Keratinocyte (primary cell): ENCODE measurements at regions not wholly inside any gene's neighbourhood (a gene's known extent, or its start where the extent isn't known, plus 50 kb on each side); places are given as distances from the start of the nearest gene placed in this dataset.

Source experiments
- EZH2 ChIP-seq: IDR thresholded peaks from one replicate; pipeline ENCODE4 v1.6.1; 2012; ENCODE audit warnings: inconsistent platforms, mild to moderate bottlenecking, low read length, moderate library complexity
- TF ChIP-seq, protein P1 (sequence below), 3 experiments: IDR thresholded peaks in 1 of 3; conservative IDR thresholded peaks in 1 of 3; optimal IDR thresholded peaks in 1 of 3; 2 replicates in 2 of 3; 3 replicates in 1 of 3; pipeline versions ENCODE3 to v1.5.1; 2011; ENCODE audit warnings: low read length in 3 of 3, mild to moderate bottlenecking in 3 of 3, moderate library complexity in 2 of 3, control low read depth in 1 of 3, inconsistent platforms in 1 of 3; ENCODE audit not compliant: insufficient read depth in 2 of 3; ENCODE audit errors: extremely low read depth in 1 of 3

DNA sequence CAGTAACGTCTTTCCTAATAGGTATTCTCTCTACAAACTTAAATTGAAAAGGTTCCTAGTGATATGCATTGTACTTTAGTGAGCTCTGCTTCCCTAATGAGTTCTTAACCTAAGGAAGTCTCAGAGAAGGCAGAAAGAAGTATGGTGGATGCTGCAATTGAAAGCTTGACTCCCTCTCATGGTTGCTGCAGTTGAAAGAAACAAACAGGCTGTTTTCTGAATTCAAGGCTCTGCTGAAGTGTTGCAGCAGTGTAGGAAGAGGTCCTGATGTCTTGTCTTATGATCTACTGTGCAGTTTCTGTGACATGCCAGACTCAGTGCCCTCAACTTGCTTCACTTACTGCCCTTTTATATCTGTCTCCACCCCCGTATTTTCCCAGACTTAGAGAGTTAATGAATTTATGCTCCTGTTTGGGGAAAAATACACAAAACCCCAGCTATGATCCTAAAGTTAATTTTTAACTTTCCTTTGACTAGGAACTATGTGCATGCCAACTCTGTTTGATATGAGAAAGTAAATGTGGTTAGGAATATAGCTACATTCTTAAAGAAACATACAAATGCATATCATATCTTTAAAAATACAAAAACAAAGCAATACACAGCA, 655.3 kb upstream of the FAM98A start:
- TF ChIP-seq, protein P1, sequence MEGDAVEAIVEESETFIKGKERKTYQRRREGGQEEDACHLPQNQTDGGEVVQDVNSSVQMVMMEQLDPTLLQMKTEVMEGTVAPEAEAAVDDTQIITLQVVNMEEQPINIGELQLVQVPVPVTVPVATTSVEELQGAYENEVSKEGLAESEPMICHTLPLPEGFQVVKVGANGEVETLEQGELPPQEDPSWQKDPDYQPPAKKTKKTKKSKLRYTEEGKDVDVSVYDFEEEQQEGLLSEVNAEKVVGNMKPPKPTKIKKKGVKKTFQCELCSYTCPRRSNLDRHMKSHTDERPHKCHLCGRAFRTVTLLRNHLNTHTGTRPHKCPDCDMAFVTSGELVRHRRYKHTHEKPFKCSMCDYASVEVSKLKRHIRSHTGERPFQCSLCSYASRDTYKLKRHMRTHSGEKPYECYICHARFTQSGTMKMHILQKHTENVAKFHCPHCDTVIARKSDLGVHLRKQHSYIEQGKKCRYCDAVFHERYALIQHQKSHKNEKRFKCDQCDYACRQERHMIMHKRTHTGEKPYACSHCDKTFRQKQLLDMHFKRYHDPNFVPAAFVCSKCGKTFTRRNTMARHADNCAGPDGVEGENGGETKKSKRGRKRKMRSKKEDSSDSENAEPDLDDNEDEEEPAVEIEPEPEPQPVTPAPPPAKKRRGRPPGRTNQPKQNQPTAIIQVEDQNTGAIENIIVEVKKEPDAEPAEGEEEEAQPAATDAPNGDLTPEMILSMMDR (optimal IDR thresholded peaks at IDR 0.05 in 1 of 3, IDR thresholded peaks at IDR 0.05 in 1 of 3, conservative IDR thresholded peaks at IDR 0.05 in 1 of 3; ENCODE audit: extremely low read depth in 1 of 3, insufficient read depth in 2 of 3, low read length in 3 of 3), result no peak
- TF ChIP-seq EZH2, result no peak
